Right lobe of liver (tissue), 6 donors: ENCODE measurements at regions not wholly inside any gene's neighbourhood (a gene's known extent, or its start where the extent isn't known, plus 50 kb on each side); places are given as distances from the start of the nearest gene placed in this dataset.

Experiments used
- ATAC-seq, 4 donors: fragments of 200-7000 bp; cut with Tn5 transposase; one replicate each; pipeline ENCODE4 v1.9.1; 2020; ENCODE audit warnings: mild to moderate bottlenecking in 4 of 4, moderate library complexity in 4 of 4
- DNase-seq, 3 donors: peaks; one replicate each; pipeline ENCODE4 v3.0.0-alpha.2; 2020
- H3K27ac ChIP-seq, 3 donors: fragments of 200-600 bp; one replicate each; pipeline ENCODE4 v1.8.0; 2022
- H3K27me3 ChIP-seq, 2 donors: fragments of 200-600 bp; one replicate each; pipeline ENCODE4 v1.8.0; 2022
- H3K36me3 ChIP-seq, 4 donors: fragments of 200-600 bp; sonication (generic) in 1 of 4; one replicate each; pipeline versions ENCODE4 v1.5.1 to v1.8.0; 2017 to 2022; ENCODE audit warnings: control low read depth in 1 of 4
- H3K4me1 ChIP-seq, 4 donors: fragments of 200-600 bp; sonication (generic) in 1 of 4; one replicate each; pipeline versions ENCODE4 v1.5.1 to v1.8.0; 2017 to 2022; ENCODE audit warnings: control low read depth in 1 of 4
- H3K4me3 ChIP-seq, 3 donors: fragments of 200-600 bp; one replicate each; pipeline ENCODE4 v1.8.0; 2022
- H3K9me3 ChIP-seq, 4 donors: fragments of 200-600 bp; sonication (generic) in 1 of 4; one replicate each; pipeline versions ENCODE4 v1.5.1 to v1.8.0; 2017 to 2022; ENCODE audit warnings: control low read depth in 1 of 4
- CTCF ChIP-seq, 4 donors: fragments of 200-600 bp in 3 of 4; fragments of 450-650 bp in 1 of 4; IDR thresholded peaks; one replicate each; pipeline versions ENCODE4 v1.5.1 to v1.8.0; 2016 to 2022; ENCODE audit warnings: antibody characterized with exemption in 4 of 4, mild to moderate bottlenecking in 2 of 4
- POLR2A ChIP-seq: fragments of 450-650 bp; IDR thresholded peaks from one replicate; pipeline ENCODE4 v1.6.1; 2017; ENCODE audit warnings: antibody characterized with exemption, mild to moderate bottlenecking
- WGBS: methylation state at CpG from one replicate; pipeline ENCODE4 v1.1.6; 2018; ENCODE audit warnings: low coverage, low lambda C conversion rate; ENCODE audit not compliant: insufficient coverage; ENCODE audit errors: missing lambda C conversion rate; 5-methylcytosine and 5-hydroxymethylcytosine counted together
- intact Hi-C, 2 donors: fragments of 100-400 bp; cut with DNase I; formaldehyde crosslinking; loops; one replicate each; pipeline versions ENCODE4 v1.11.2 to v1.14.1; 2022
- donor health status: DM: no; HTN: yes; CAD: no.
- donor health status: DM: no; HTN: no; CAD: no.
- donor health status: DM: no; HTN: no; CAD: no.
- donor health status: DM: no; HTN: yes; CAD: no.
- donor health status: DM: no; HTN: yes; CAD: no.

- peak; percentile 41 to 91 (median 85) for ATAC-seq
- no peak overlapping the region for H3K27ac ChIP-seq
- H3K27me3 ChIP-seq, result no peaks in the 10 kb centered on the region
- no peak overlapping the region for H3K4me3 ChIP-seq
- DNase-seq, result peak in 1 of 3 donors; percentile 56
- no peaks in the 10 kb centered on the region for H3K9me3 ChIP-seq
- 29% methylated on average over 5 of the region's 5 CpGs for WGBS
- intact Hi-C loops, result no loop called here
- no peaks in the 10 kb centered on the region for H3K36me3 ChIP-seq
- TF ChIP-seq CTCF (IDR thresholded peaks at IDR 0.05) (no peak), POLR2A (no peak)
- H3K4me1 ChIP-seq, result peaks cover 0 to 6% (median 0%) of the 10 kb centered on the region in 4 donors
Measured at GRCh38 chr2:7672685-7673071, 755.5 kb downstream of the RNF144A start.

GRCh38 chr2:7673101-7673500, 755.9 kb downstream of the RNF144A start:
- Histone ChIP-seq H3K27me3 (no peaks in the 10 kb centered on the region), H3K4me3 (no peak overlapping the region), H3K9me3 (no peaks in the 10 kb centered on the region), H3K36me3 (no peaks in the 10 kb centered on the region), H3K4me1 (peaks cover 0 to 6% (median 0%) of the 10 kb centered on the region in 4 donors), H3K27ac (no peak overlapping the region)
- ATAC-seq, result no peak
- WGBS, result 71% methylated on average over 4 of the region's 5 CpGs
- no peak for DNase-seq
- TF ChIP-seq POLR2A, result no peak
- TF ChIP-seq CTCF (IDR thresholded peaks at IDR 0.05), result no peak
- intact Hi-C loops, result no loop called here

- Histone ChIP-seq H3K4me3 (no peak overlapping the region), H3K27ac (no peak overlapping the region), H3K27me3 (no peaks in the 10 kb centered on the region), H3K4me1 (peaks cover 0 to 6% (median 0%) of the 10 kb centered on the region in 4 donors), H3K9me3 (no peaks in the 10 kb centered on the region), H3K36me3 (no peaks in the 10 kb centered on the region)
- WGBS, result 85% methylated on average over 2 of the region's 2 CpGs
- DNase-seq (no peak), ATAC-seq (no peak)
- intact Hi-C loops, result no loop called here
- TF ChIP-seq CTCF (IDR thresholded peaks at IDR 0.05), result no peak
- no peak for TF ChIP-seq POLR2A
Measured at GRCh38 chr2:7673853-7674252, 756.6 kb downstream of the RNF144A start.

- H3K9me3 ChIP-seq, result no peaks in the 10 kb centered on the region
- ATAC-seq (no peak), DNase-seq (no peak)
- H3K36me3 ChIP-seq, result no peaks in the 10 kb centered on the region
- intact Hi-C loops, result no loop called here
- H3K4me3 ChIP-seq, result no peak overlapping the region
- H3K27me3 ChIP-seq, result no peaks in the 10 kb centered on the region
- H3K4me1 ChIP-seq, result peaks cover 0 to 6% (median 0%) of the 10 kb centered on the region in 4 donors
- WGBS, result 75% methylated on average over 2 of the region's 2 CpGs
- TF ChIP-seq CTCF (IDR thresholded peaks at IDR 0.05), result no peak
- no peak for TF ChIP-seq POLR2A
- no peak overlapping the region for H3K27ac ChIP-seq
Measured at GRCh38 chr2:7674606-7675005, 757.4 kb downstream of the RNF144A start.

GRCh38 chr2:7676714-7677113, 759.5 kb downstream of the RNF144A start:
- Histone ChIP-seq H3K4me1 (peaks cover 0 to 6% (median 0%) of the 10 kb centered on the region in 4 donors), H3K36me3 (no peaks in the 10 kb centered on the region), H3K4me3 (no peak overlapping the region), H3K9me3 (no peaks in the 10 kb centered on the region), H3K27me3 (no peaks in the 10 kb centered on the region), H3K27ac (no peak overlapping the region)
- intact Hi-C loops, result no loop called here
- TF ChIP-seq POLR2A (no peak), CTCF (IDR thresholded peaks at IDR 0.05) (no peak)
- DNase-seq (no peak), ATAC-seq (no peak)
- 86% methylated on average over 3 of the region's 3 CpGs for WGBS
